Mesenchymal stem cell (in vitro differentiated cells and primary cell): ENCODE measurements at regions not wholly inside any gene's neighbourhood (a gene's known extent, or its start where the extent isn't known, plus 50 kb on each side); places are given as distances from the start of the nearest gene placed in this dataset.

Experiments
- DNase-seq: peaks from one replicate; pipeline ENCODE4 v3.0.0-alpha.2; 2013
- H2AFZ ChIP-seq: one replicate; pipeline ENCODE4 v1.6.1; 2013; ENCODE audit warnings: low read depth, mild to moderate bottlenecking, control low read depth, inconsistent platforms, low read length, moderate library complexity
- H2AK5ac ChIP-seq: 2 replicates; pipeline ENCODE4 v1.6.1; 2013; ENCODE audit warnings: low read length, moderate library complexity, mild to moderate bottlenecking, inconsistent platforms; ENCODE audit not compliant: severe bottlenecking
- H2BK120ac ChIP-seq: one replicate; pipeline ENCODE4 v1.6.1; 2013; ENCODE audit warnings: low read depth, mild to moderate bottlenecking, inconsistent platforms, low read length, moderate library complexity
- H2BK12ac ChIP-seq, 2 experiments: one replicate each; pipeline ENCODE4 v1.6.1; 2013; ENCODE audit warnings: inconsistent platforms in 2 of 2, low read length in 2 of 2, mild to moderate bottlenecking in 2 of 2, moderate library complexity in 2 of 2, control low read depth in 1 of 2
- H2BK15ac ChIP-seq: one replicate; pipeline ENCODE4 v1.6.1; 2013; ENCODE audit warnings: mild to moderate bottlenecking, low read depth, inconsistent platforms; ENCODE audit not compliant: poor library complexity, severe bottlenecking
- H2BK5ac ChIP-seq: 2 replicates; pipeline ENCODE4 v1.6.1; 2013; ENCODE audit warnings: low read depth, mild to moderate bottlenecking, low read length, control low read depth, inconsistent platforms; ENCODE audit not compliant: poor library complexity, severe bottlenecking
- H3K14ac ChIP-seq, 2 experiments: one replicate each; pipeline ENCODE4 v1.6.1; 2013; ENCODE audit warnings: inconsistent platforms in 2 of 2, low read length in 2 of 2, control low read depth in 1 of 2, mild to moderate bottlenecking in 1 of 2, moderate library complexity in 1 of 2
- H3K18ac ChIP-seq, 2 experiments: one replicate each; pipeline ENCODE4 v1.6.1; 2013; ENCODE audit warnings: inconsistent platforms in 2 of 2, low read length in 2 of 2, control low read depth in 1 of 2, low read depth in 1 of 2, mild to moderate bottlenecking in 1 of 2
- H3K23ac ChIP-seq, 2 experiments: one replicate each; pipeline ENCODE4 v1.6.1; 2013; ENCODE audit warnings: inconsistent platforms in 2 of 2, low read length in 2 of 2, mild to moderate bottlenecking in 2 of 2, moderate library complexity in 2 of 2, control low read depth in 1 of 2
- H3K27ac ChIP-seq: 2 replicates; pipeline ENCODE4 v1.5.1; 2013; ENCODE audit warnings: mild to moderate bottlenecking, moderate library complexity, low read length, control low read depth, inconsistent platforms; ENCODE audit not compliant: poor library complexity, severe bottlenecking
- H3K27me3 ChIP-seq, 2 experiments: 2 replicates each; pipeline versions ENCODE4 v1.6.1 to v1.7.0; 2013; ENCODE audit warnings: low read length in 2 of 2, mild to moderate bottlenecking in 2 of 2, moderate library complexity in 2 of 2, control low read depth in 1 of 2, inconsistent platforms in 1 of 2; ENCODE audit not compliant: control insufficient read depth in 1 of 2, insufficient read depth in 1 of 2
- H3K36me3 ChIP-seq, 2 experiments: 2 replicates each; pipeline versions ENCODE4 v1.6.1 to v1.7.0; 2013; ENCODE audit warnings: low read length in 2 of 2, control low read depth in 1 of 2, inconsistent platforms in 1 of 2, low read depth in 1 of 2, mild to moderate bottlenecking in 1 of 2; ENCODE audit not compliant: insufficient read depth in 2 of 2, control insufficient read depth in 1 of 2
- H3K4ac ChIP-seq, 2 experiments: one replicate each; pipeline ENCODE4 v1.6.1; 2013; ENCODE audit warnings: inconsistent platforms in 2 of 2, low read length in 2 of 2, mild to moderate bottlenecking in 2 of 2, moderate library complexity in 2 of 2, control low read depth in 1 of 2, low read depth in 1 of 2
- H3K4me1 ChIP-seq: 2 replicates; pipeline ENCODE4 v1.6.1; 2013; ENCODE audit warnings: low read depth, low read length, control low read depth; ENCODE audit not compliant: control insufficient read depth, insufficient read depth
- H3K4me2 ChIP-seq: 2 replicates; pipeline ENCODE4 v1.6.1; 2013; ENCODE audit warnings: low read length, mild to moderate bottlenecking, inconsistent platforms; ENCODE audit not compliant: poor library complexity, severe bottlenecking
- H3K4me3 ChIP-seq, 2 experiments: 2 replicates each; pipeline versions ENCODE4 v1.5.1 to v1.7.0; 2013; ENCODE audit warnings: low read length in 2 of 2, mild to moderate bottlenecking in 2 of 2, control low read depth in 1 of 2, low read depth in 1 of 2; ENCODE audit not compliant: insufficient read depth in 1 of 2
- H3K79me1 ChIP-seq: replicated peaks from 2 replicates; pipeline ENCODE4 v1.6.1; 2013; ENCODE audit warnings: mild to moderate bottlenecking, control low read depth, low read length, inconsistent platforms; ENCODE audit not compliant: poor library complexity, severe bottlenecking
- H3K9ac ChIP-seq: 2 replicates; pipeline ENCODE4 v1.7.0; 2013; ENCODE audit warnings: mild to moderate bottlenecking, low read length, moderate library complexity
- H3K9me3 ChIP-seq: 2 replicates; pipeline ENCODE4 v1.7.0; 2013; ENCODE audit warnings: mild to moderate bottlenecking, low read length; ENCODE audit not compliant: control insufficient read depth
- H4K8ac ChIP-seq: one replicate; pipeline ENCODE4 v1.6.1; 2013; ENCODE audit warnings: inconsistent platforms, mild to moderate bottlenecking, low read length, moderate library complexity
- H4K91ac ChIP-seq: one replicate; pipeline ENCODE4 v1.6.1; 2013; ENCODE audit warnings: mild to moderate bottlenecking, low read length, inconsistent platforms
- WGBS: methylation state at CpG from one replicate; pipeline ENCODE4 v1.1.7; 2013; ENCODE audit warnings: mixed read lengths; 5-methylcytosine and 5-hydroxymethylcytosine counted together

- no peak overlapping the region for H2AFZ ChIP-seq
- no peak overlapping the region for H3K23ac ChIP-seq
- H3K4me3 ChIP-seq, result no peak overlapping the region
- H3K4me1 ChIP-seq, result no peaks in the 10 kb centered on the region
- no peaks in the 10 kb centered on the region for H3K79me1 ChIP-seq
- H2BK12ac ChIP-seq, result no peak overlapping the region
- H3K9ac ChIP-seq, result no peak overlapping the region
- H4K8ac ChIP-seq, result no peak overlapping the region
- peak overlapping the region; percentile 22 for H4K91ac ChIP-seq
- H2AK5ac ChIP-seq, result no peak overlapping the region
- 97% methylated on average over 10 of the region's 10 CpGs for WGBS
- no peak overlapping the region for H2BK120ac ChIP-seq
- H3K9me3 ChIP-seq, result no peaks in the 10 kb centered on the region
- peak overlapping the region; percentile 60 for H2BK15ac ChIP-seq
- H2BK5ac ChIP-seq, result no peak overlapping the region
- H3K27me3 ChIP-seq, result no peaks in the 10 kb centered on the region
- H3K4me2 ChIP-seq, result no peak overlapping the region
- H3K14ac ChIP-seq, result no peak overlapping the region
- no peaks in the 10 kb centered on the region for H3K36me3 ChIP-seq
- no peak overlapping the region for H3K18ac ChIP-seq
- DNase-seq, result no peak
- no peak overlapping the region for H3K27ac ChIP-seq
- no peak overlapping the region for H3K4ac ChIP-seq
These were observed 406.4 kb downstream of the SEMA3D start for GRCh38 chr7:84780158-84781124.

GRCh38 chr7:84757761-84758160 lies 429.1 kb downstream of the SEMA3D start:
- Histone ChIP-seq H2AK5ac (no peak overlapping the region), H3K18ac (no peak overlapping the region), H2BK120ac (no peak overlapping the region), H3K27me3 (no peaks in the 10 kb centered on the region), H3K4me3 (no peak overlapping the region), H4K8ac (no peak overlapping the region), H4K91ac (no peak overlapping the region), H3K14ac (no peak overlapping the region), H3K36me3 (no peaks in the 10 kb centered on the region), H2BK15ac (no peak overlapping the region), H2BK12ac (no peak overlapping the region), H3K9ac (no peak overlapping the region), H2AFZ (no peak overlapping the region), H3K4ac (no peak overlapping the region), H3K4me1 (no peaks in the 10 kb centered on the region), H3K9me3 (no peaks in the 10 kb centered on the region), H3K4me2 (no peak overlapping the region), H3K27ac (no peak overlapping the region), H2BK5ac (no peak overlapping the region), H3K79me1 (no peaks in the 10 kb centered on the region), H3K23ac (no peak overlapping the region)
- 97% methylated on average over 2 of the region's 4 CpGs for WGBS
- DNase-seq, result no peak

- Histone ChIP-seq H3K4ac (no peak overlapping the region), H3K4me1 (peaks cover 4% of the 10 kb centered on the region), H2BK120ac (no peak overlapping the region), H3K9ac (peak overlapping the region; percentile 8), H2BK12ac (no peak overlapping the region), H3K18ac (no peak overlapping the region), H3K23ac (no peak overlapping the region), H4K8ac (no peak overlapping the region), H3K4me2 (no peak overlapping the region), H2AFZ (no peak overlapping the region), H4K91ac (no peak overlapping the region), H2BK5ac (no peak overlapping the region), H3K27me3 (no peaks in the 10 kb centered on the region), H2AK5ac (no peak overlapping the region), H3K27ac (no peak overlapping the region), H3K36me3 (no peaks in the 10 kb centered on the region), H3K14ac (no peak overlapping the region), H3K9me3 (no peaks in the 10 kb centered on the region), H3K79me1 (no peaks in the 10 kb centered on the region), H3K4me3 (no peak overlapping the region), H2BK15ac (no peak overlapping the region)
- WGBS, result 50% methylated on average over 1 of the region's 2 CpGs
- peak; percentile 40 for DNase-seq
These were observed 440.5 kb downstream of the SEMA3D start for GRCh38 chr7:84746353-84746752.

GRCh38 chr7:84744385-84744784 lies 442.5 kb downstream of the SEMA3D start:
- Histone ChIP-seq H2AK5ac (no peak overlapping the region), H3K27me3 (no peaks in the 10 kb centered on the region), H2BK15ac (no peak overlapping the region), H3K79me1 (no peaks in the 10 kb centered on the region), H3K18ac (no peak overlapping the region), H4K8ac (no peak overlapping the region), H3K4me1 (peaks cover 4% of the 10 kb centered on the region), H2AFZ (no peak overlapping the region), H3K4ac (no peak overlapping the region), H3K27ac (peak overlapping the region; percentile 83), H2BK12ac (no peak overlapping the region), H2BK5ac (no peak overlapping the region), H3K36me3 (no peaks in the 10 kb centered on the region), H2BK120ac (no peak overlapping the region), H3K14ac (no peak overlapping the region), H3K4me2 (no peak overlapping the region), H3K4me3 (no peak overlapping the region), H3K9me3 (no peaks in the 10 kb centered on the region), H4K91ac (no peak overlapping the region), H3K23ac (no peak overlapping the region), H3K9ac (no peak overlapping the region)
- 40% methylated on average over 1 of the region's 3 CpGs for WGBS
- DNase-seq, result no peak
